OCI-LY3 (cell line): ENCODE measurements at regions not wholly inside any gene's neighbourhood (a gene's known extent, or its start where the extent isn't known, plus 50 kb on each side); places are given as distances from the start of the nearest gene placed in this dataset.

Experiments used
- H2AFZ ChIP-seq: fragments of 200-600, 300-600 bp; shearing (Covaris generic); 2 replicates; pipeline ENCODE4 v1.6.0; 2014; ENCODE audit warnings: antibody characterized with exemption, low read depth, low read length
- H3K27ac ChIP-seq: fragments of 200-600, 300-600 bp; sonication (generic); 2 replicates; pipeline ENCODE4 v1.5.1; 2014; ENCODE audit warnings: mild to moderate bottlenecking, low read length, moderate library complexity, mixed read lengths
- H3K27me3 ChIP-seq: fragments of 200-600, 300-600 bp; sonication (generic); 2 replicates; pipeline ENCODE4 v1.6.1; 2014; ENCODE audit warnings: low read depth, low read length, mixed read lengths
- H3K36me3 ChIP-seq: fragments of 200-600, 300-600 bp; sonication (generic); replicated peaks from 2 replicates; pipeline ENCODE3; 2014; ENCODE audit warnings: low read depth, low read length, mixed read lengths
- H3K4me1 ChIP-seq: fragments of 300-600, 200-600 bp; sonication (generic); 2 replicates; pipeline ENCODE4 v1.6.1; 2014; ENCODE audit warnings: low read length, mixed read lengths
- H3K4me2 ChIP-seq: fragments of 200-600, 300-600 bp; sonication (generic); 2 replicates; pipeline ENCODE4 v1.6.1; 2014; ENCODE audit warnings: low read length, mixed read lengths
- H3K4me3 ChIP-seq: fragments of 300-600, 200-600 bp; sonication (generic); 2 replicates; pipeline ENCODE4 v1.5.1; 2014; ENCODE audit warnings: antibody characterized with exemption, mild to moderate bottlenecking, low read length, moderate library complexity
- H3K79me2 ChIP-seq: fragments of 300-600, 200-600 bp; shearing (Covaris generic); 2 replicates; pipeline ENCODE4 v1.6.1; 2014; ENCODE audit warnings: mild to moderate bottlenecking, low read length, mixed read lengths
- H3K9ac ChIP-seq: fragments of 300-600, 200-600 bp; shearing (Covaris generic); 2 replicates; pipeline ENCODE4 v1.6.0; 2014; ENCODE audit warnings: mild to moderate bottlenecking, low read length, moderate library complexity
- H3K9me3 ChIP-seq: fragments of 200-600, 300-600 bp; shearing (Covaris generic); 2 replicates; pipeline ENCODE4 v1.6.1; 2014; ENCODE audit warnings: low read length, mixed read lengths; ENCODE audit not compliant: insufficient read depth
- H4K20me1 ChIP-seq: fragments of 200-600, 300-600 bp; sonication (generic); 2 replicates; pipeline ENCODE4 v1.6.1; 2016; ENCODE audit warnings: low read length, mixed read lengths; ENCODE audit not compliant: insufficient read depth
- CTCF ChIP-seq: fragments of 200-600, 300-600 bp; sonication (generic); IDR thresholded peaks from 2 replicates; pipeline ENCODE4 v1.5.1; 2014; ENCODE audit warnings: antibody characterized with exemption, low read length, low read depth
- EZH2phosphoT487 ChIP-seq: fragments of 200-600 bp; shearing (Covaris generic); IDR thresholded peaks from 2 replicates; pipeline ENCODE4 v1.6.1; 2018; ENCODE audit warnings: antibody characterized with exemption, mixed run types, low read depth

- no peaks in the 10 kb centered on the region for H3K9me3 ChIP-seq
- no peak overlapping the region for H3K27ac ChIP-seq
- TF ChIP-seq EZH2phosphoT487 (no peak), CTCF (no peak)
- H3K4me2 ChIP-seq: no peak overlapping the region
- H4K20me1 ChIP-seq: no peaks in the 10 kb centered on the region
- no peak overlapping the region for H3K9ac ChIP-seq
- no peaks in the 10 kb centered on the region for H3K79me2 ChIP-seq
- H2AFZ ChIP-seq: no peak overlapping the region
- H3K36me3 ChIP-seq: no peaks in the 10 kb centered on the region
- H3K4me1 ChIP-seq: peaks cover 10% of the 10 kb centered on the region
- no peak overlapping the region for H3K4me3 ChIP-seq
- H3K27me3 ChIP-seq: no peaks in the 10 kb centered on the region
These were observed 206.6 kb upstream of the GPR26 start for GRCh38 chr10:123459371-123460091.

GRCh38 chr10:123462246-123462645, 203.9 kb upstream of the GPR26 start:
- Histone ChIP-seq H2AFZ (no peak overlapping the region), H3K4me1 (peaks cover 10% of the 10 kb centered on the region), H3K9me3 (no peaks in the 10 kb centered on the region), H3K4me2 (no peak overlapping the region), H3K4me3 (no peak overlapping the region), H4K20me1 (no peaks in the 10 kb centered on the region), H3K36me3 (no peaks in the 10 kb centered on the region), H3K9ac (no peak overlapping the region), H3K79me2 (no peaks in the 10 kb centered on the region), H3K27me3 (no peaks in the 10 kb centered on the region), H3K27ac (no peak overlapping the region)
- TF ChIP-seq EZH2phosphoT487 (no peak), CTCF (no peak)

- TF ChIP-seq CTCF (no peak), EZH2phosphoT487 (no peak)
- H3K4me2 ChIP-seq: no peak overlapping the region
- no peaks in the 10 kb centered on the region for H3K9me3 ChIP-seq
These were observed 203.4 kb upstream of the GPR26 start for GRCh38 chr10:123462756-123463155.

GRCh38 chr10:123463181-123463580, 203.0 kb upstream of the GPR26 start:
- no peak overlapping the region for H3K9ac ChIP-seq

More at GRCh38 chr10:123462756-123463155, 203.4 kb upstream of the GPR26 start:
- Histone ChIP-seq H3K36me3 (no peaks in the 10 kb centered on the region), H3K4me1 (peaks cover 10% of the 10 kb centered on the region), H3K27me3 (no peaks in the 10 kb centered on the region), H2AFZ (no peak overlapping the region), H3K9ac (no peak overlapping the region), H4K20me1 (no peaks in the 10 kb centered on the region), H3K4me3 (no peak overlapping the region), H3K27ac (no peak overlapping the region), H3K79me2 (no peaks in the 10 kb centered on the region)

More at GRCh38 chr10:123463181-123463580, 203.0 kb upstream of the GPR26 start:
- H3K27ac ChIP-seq: no peak overlapping the region
- no peaks in the 10 kb centered on the region for H3K9me3 ChIP-seq
- H3K79me2 ChIP-seq: no peaks in the 10 kb centered on the region
- H3K36me3 ChIP-seq: no peaks in the 10 kb centered on the region
- no peak overlapping the region for H2AFZ ChIP-seq
- H3K4me1 ChIP-seq: peaks cover 10% of the 10 kb centered on the region
- TF ChIP-seq EZH2phosphoT487 (no peak), CTCF (no peak)
- H4K20me1 ChIP-seq: no peaks in the 10 kb centered on the region
- H3K27me3 ChIP-seq: no peaks in the 10 kb centered on the region
- H3K4me3 ChIP-seq: no peak overlapping the region
- no peak overlapping the region for H3K4me2 ChIP-seq
